RWPE1 (cell line): ENCODE measurements at regions not wholly inside any gene's neighbourhood (a gene's known extent, or its start where the extent isn't known, plus 50 kb on each side); places are given as distances from the start of the nearest gene placed in this dataset.
"Not testable (repeated sequence)": the region's sequence is repeated elsewhere in the genome, so short reads cannot be mapped to it uniquely, and the experiment has no call there.

ENCODE experiments used
- CTCF ChIA-PET: fragments of 350-600 bp; sonication (Branson Sonifier 250); formaldehyde crosslinking; extraction: SDS; loops from one replicate; lab custom pipeline; 2021; lab: Yijun Ruan, JAX
- POLR2A ChIA-PET: fragments of 400-600 bp; formaldehyde crosslinking; extraction: SDS; loops from one replicate; lab custom pipeline; 2020; ENCODE audit warnings: antibody characterized with exemption; ENCODE audit not compliant: low non-redundant PET; lab: Yijun Ruan, JAX
- DNase-seq: peaks from one replicate; pipeline ENCODE4 v3.0.0; 2012; ENCODE audit warnings: low spot score
- H3K27ac ChIP-seq: fragments of 450-650 bp; 2 replicates; pipeline ENCODE4 v1.5.1; 2017
- CTCF ChIP-seq: fragments of 450-650 bp; conservative IDR thresholded peaks from 2 replicates; pipeline ENCODE4 v1.5.1; 2017; ENCODE audit warnings: low read depth, mild to moderate bottlenecking

GRCh38 chr16:16994831-16995230 is 475.9 kb downstream of the XYLT1 start:
- TF ChIP-seq CTCF, result no peak
- no peak for DNase-seq
- ChIA-PET CTCF (no interaction called here), POLR2A (no interaction called here)
- H3K27ac ChIP-seq, result no peak overlapping the region

- ChIA-PET POLR2A (no interaction called here), CTCF (no interaction called here)
- DNase-seq, result no peak
- H3K27ac ChIP-seq, result no peak overlapping the region
- TF ChIP-seq CTCF, result no peak
These were observed 473.9 kb downstream of the XYLT1 start for GRCh38 chr16:16996827-16997226.

- no peak for TF ChIP-seq CTCF
- CTCF ChIA-PET, result no interaction called here
These were observed 473.4 kb downstream of the XYLT1 start for GRCh38 chr16:16997349-16997748.

GRCh38 chr16:17001471-17001870 is 469.3 kb downstream of the XYLT1 start:
- POLR2A ChIA-PET, result no interaction called here
- no peak overlapping the region for H3K27ac ChIP-seq
- no peak for DNase-seq
- TF ChIP-seq CTCF, result no peak
- CTCF ChIA-PET, result no interaction called here

More at GRCh38 chr16:16997349-16997748, 473.4 kb downstream of the XYLT1 start:
- H3K27ac ChIP-seq, result no peak overlapping the region
- DNase-seq, result no peak
- POLR2A ChIA-PET, result no interaction called here

DNA sequence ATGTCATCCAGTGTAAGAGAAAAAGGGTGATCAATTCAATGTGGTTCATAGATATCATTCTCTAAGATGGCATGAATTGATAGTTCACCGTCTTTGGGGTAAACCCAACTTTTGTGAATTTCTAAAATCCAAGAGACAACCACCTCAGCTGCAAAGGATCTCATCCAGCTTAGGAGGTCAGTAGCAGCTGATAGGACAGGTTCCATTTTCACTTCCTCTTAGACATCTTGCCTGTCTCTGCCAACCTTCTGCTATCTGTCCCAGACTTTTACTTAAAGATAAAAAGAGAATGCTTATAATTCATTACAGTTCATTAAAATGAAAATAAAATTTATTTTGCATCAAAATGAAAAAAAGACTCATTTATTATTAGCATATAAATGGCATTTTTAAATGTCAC is 468.2 kb downstream of the XYLT1 start:
- POLR2A ChIA-PET, result no interaction called here
- no peak overlapping the region for H3K27ac ChIP-seq
- CTCF ChIA-PET, result no interaction called here
- no peak for TF ChIP-seq CTCF
- DNase-seq, result no peak

DNA sequence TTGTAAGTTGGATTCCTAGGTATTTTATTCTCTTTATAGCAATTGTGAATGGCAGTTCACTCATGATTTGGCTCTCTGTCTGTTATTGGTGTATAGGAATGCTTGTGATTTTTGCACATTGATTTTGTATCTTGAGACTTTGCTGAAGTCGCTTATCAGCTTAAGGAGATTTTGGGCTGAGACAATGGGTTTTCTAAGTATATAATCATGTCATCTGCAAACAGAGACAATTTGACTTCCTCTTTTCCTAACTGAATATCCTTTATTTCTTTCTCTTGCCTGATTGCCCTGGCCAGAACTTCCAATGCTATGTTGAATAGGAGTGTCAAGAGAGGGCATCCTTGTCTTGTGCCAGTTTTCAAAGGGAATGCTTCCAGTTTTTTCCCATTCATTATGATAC is 464.8 kb downstream of the XYLT1 start:
- DNase-seq, CTCF ChIA-PET, H3K27ac ChIP-seq, POLR2A ChIA-PET: not testable (repeated sequence)

DNA sequence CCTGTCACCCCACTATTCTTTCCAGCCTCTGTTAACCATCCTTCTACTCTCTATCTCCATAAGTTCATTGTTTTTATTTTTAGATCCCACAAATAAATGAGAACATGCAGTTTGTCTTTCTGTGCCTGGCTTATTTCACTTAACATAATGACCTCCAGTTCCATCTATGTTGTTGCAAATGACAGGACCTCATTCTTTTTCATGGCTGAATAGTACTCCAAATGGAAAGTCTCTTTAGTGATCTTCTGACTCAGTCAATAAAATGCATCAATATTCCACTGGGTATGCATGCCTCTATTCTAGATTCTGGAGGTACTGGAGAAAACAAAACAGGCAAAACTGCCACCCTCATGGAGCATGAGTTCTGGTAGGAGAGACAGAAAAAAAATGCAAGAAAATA is 459.0 kb downstream of the XYLT1 start:
- CTCF ChIA-PET, result no interaction called here
- POLR2A ChIA-PET, result no interaction called here
- H3K27ac ChIP-seq, result no peak overlapping the region
- DNase-seq, result no peak
- TF ChIP-seq CTCF, result no peak
